K562 (cell line): ENCODE measurements at regions not wholly inside any gene's neighbourhood (a gene's known extent, or its start where the extent isn't known, plus 50 kb on each side); places are given as distances from the start of the nearest gene placed in this dataset.

ENCODE experiments used
- ZFP36 ChIP-seq: fragments of 150-350 bp; IDR thresholded peaks from 2 replicates; pipeline ENCODE4 v1.6.1; 2018; ENCODE audit warnings: low read length, low read depth; ENCODE audit not compliant: partially characterized antibody
- ZNF12 ChIP-seq: sonication (generic); formaldehyde crosslinking; IDR thresholded peaks from 2 replicates; pipeline ENCODE4 v1.4.0; 2020; ENCODE audit warnings: mild to moderate bottlenecking, missing genetic modification reagents
- ZNF133 ChIP-seq: fragments of 250-450 bp; sonication (Bioruptor Pico); IDR thresholded peaks from 2 replicates; pipeline ENCODE4 v1.4.0; 2020; ENCODE audit warnings: mild to moderate bottlenecking
- ZNF239 ChIP-seq: fragments of 250-450 bp; sonication (Bioruptor Pico); IDR thresholded peaks from 2 replicates; pipeline ENCODE4 v1.4.0; 2020; ENCODE audit warnings: mild to moderate bottlenecking

- TF ChIP-seq ZNF239 (CRISPR knock-in tag): no peak
- TF ChIP-seq ZFP36: no peak
- no peak for TF ChIP-seq ZNF12 (CRISPR knock-in tag)
- TF ChIP-seq ZNF133 (CRISPR knock-in tag): no peak
Observed at GRCh38 chr9:107810461-107810961, 320.9 kb upstream of the KLF4 start.
